ENCODE measurements at regions not wholly inside any gene's neighbourhood (a gene's known extent, or its start where the extent isn't known, plus 50 kb on each side); places are given as distances from the start of the nearest gene placed in this dataset.

- Histone ChIP-seq H3K27ac (replicated peaks) (no peak overlapping the region), H3K9me3 (replicated peaks) (peaks cover 20% of the 10 kb centered on the region), H3K4me3 (no peak overlapping the region), H3K36me3 (no peaks in the 10 kb centered on the region), H3K4me1 (no peaks in the 10 kb centered on the region), H3K27me3 (ENCODE audit: low read depth) (no peaks in the 10 kb centered on the region)
- DNase-seq = no peak
- intact Hi-C loops (cut with micrococcal nuclease) = no loop called here
- no peak for TF ChIP-seq CTCF (IDR thresholded peaks at IDR 0.05; ENCODE audit: borderline replicate concordance)
Measured at GRCh38 chr13:90951663-90952062, 395.8 kb upstream of the MIR17HG start.

GRCh38 chr13:90952326-90952725 is 395.2 kb upstream of the MIR17HG start:
- Histone ChIP-seq H3K4me3 (no peak overlapping the region), H3K9me3 (replicated peaks) (peaks cover 20% of the 10 kb centered on the region), H3K36me3 (no peaks in the 10 kb centered on the region), H3K27me3 (ENCODE audit: low read depth) (no peaks in the 10 kb centered on the region), H3K4me1 (no peaks in the 10 kb centered on the region), H3K27ac (replicated peaks) (no peak overlapping the region)
- no peak for TF ChIP-seq CTCF (IDR thresholded peaks at IDR 0.05; ENCODE audit: borderline replicate concordance)
- intact Hi-C loops (cut with micrococcal nuclease) = no loop called here
- no peak for DNase-seq

- DNase-seq = no peak
- no peak for TF ChIP-seq CTCF (IDR thresholded peaks at IDR 0.05; ENCODE audit: borderline replicate concordance)
- intact Hi-C loops (cut with micrococcal nuclease) = no loop called here
- Histone ChIP-seq H3K4me3 (no peak overlapping the region), H3K27ac (replicated peaks) (no peak overlapping the region), H3K36me3 (no peaks in the 10 kb centered on the region), H3K4me1 (no peaks in the 10 kb centered on the region), H3K27me3 (ENCODE audit: low read depth) (no peaks in the 10 kb centered on the region), H3K9me3 (replicated peaks) (no peaks in the 10 kb centered on the region)
Measured at GRCh38 chr13:90954605-90955195, 392.8 kb upstream of the MIR17HG start.

GRCh38 chr13:90956031-90956430 is 391.5 kb upstream of the MIR17HG start:
- Histone ChIP-seq H3K27me3 (ENCODE audit: low read depth) (no peaks in the 10 kb centered on the region), H3K4me1 (no peaks in the 10 kb centered on the region), H3K36me3 (no peaks in the 10 kb centered on the region), H3K27ac (replicated peaks) (no peak overlapping the region), H3K9me3 (replicated peaks) (no peaks in the 10 kb centered on the region), H3K4me3 (no peak overlapping the region)
- no peak for TF ChIP-seq CTCF (IDR thresholded peaks at IDR 0.05; ENCODE audit: borderline replicate concordance)
- intact Hi-C loops (cut with micrococcal nuclease) = no loop called here
- no peak for DNase-seq

- no peak overlapping the region for H3K27ac ChIP-seq (replicated peaks)
- no peak overlapping the region for H3K4me3 ChIP-seq
- no peak for TF ChIP-seq CTCF (IDR thresholded peaks at IDR 0.05; ENCODE audit: borderline replicate concordance)
- no peaks in the 10 kb centered on the region for H3K27me3 ChIP-seq (ENCODE audit: low read depth)
- DNase-seq = no peak
- H3K4me1 ChIP-seq = no peaks in the 10 kb centered on the region
- no peaks in the 10 kb centered on the region for H3K9me3 ChIP-seq (replicated peaks)
- H3K36me3 ChIP-seq = no peaks in the 10 kb centered on the region
- intact Hi-C loops (cut with micrococcal nuclease) = no loop called here
Measured at GRCh38 chr13:90958866-90959265, 388.6 kb upstream of the MIR17HG start.

Measured in left ventricle myocardium inferior (tissue), 1 donor.